GM18505 (cell line): ENCODE measurements at regions not wholly inside any gene's neighbourhood (a gene's known extent, or its start where the extent isn't known, plus 50 kb on each side); places are given as distances from the start of the nearest gene placed in this dataset.

Experiments
- ATAC-seq: cut with Tn5 transposase; IDR thresholded peaks from one replicate; pipeline ENCODE4 v1.9.1; 2021; ENCODE audit not compliant: unreplicated experiment
- POLR2A ChIP-seq: IDR thresholded peaks from 4 replicates; pipeline ENCODE4 v1.6.1; 2011; ENCODE audit warnings: borderline replicate concordance; ENCODE audit not compliant: insufficient read depth, insufficient read length; ENCODE audit errors: extremely low read depth

- no peak for TF ChIP-seq POLR2A
Measured at GRCh38 chr22:48669226-48669625, 1158.4 kb downstream of the BRD1 start.

GRCh38 chr22:48667289-48667688, 1160.4 kb downstream of the BRD1 start:
- no peak for TF ChIP-seq POLR2A
- ATAC-seq, result no peak

More at GRCh38 chr22:48669226-48669625, 1158.4 kb downstream of the BRD1 start:
- no peak for ATAC-seq

GRCh38 chr22:48666620-48667019, 1161.1 kb downstream of the BRD1 start:
- TF ChIP-seq POLR2A, result no peak
- no peak for ATAC-seq

DNA sequence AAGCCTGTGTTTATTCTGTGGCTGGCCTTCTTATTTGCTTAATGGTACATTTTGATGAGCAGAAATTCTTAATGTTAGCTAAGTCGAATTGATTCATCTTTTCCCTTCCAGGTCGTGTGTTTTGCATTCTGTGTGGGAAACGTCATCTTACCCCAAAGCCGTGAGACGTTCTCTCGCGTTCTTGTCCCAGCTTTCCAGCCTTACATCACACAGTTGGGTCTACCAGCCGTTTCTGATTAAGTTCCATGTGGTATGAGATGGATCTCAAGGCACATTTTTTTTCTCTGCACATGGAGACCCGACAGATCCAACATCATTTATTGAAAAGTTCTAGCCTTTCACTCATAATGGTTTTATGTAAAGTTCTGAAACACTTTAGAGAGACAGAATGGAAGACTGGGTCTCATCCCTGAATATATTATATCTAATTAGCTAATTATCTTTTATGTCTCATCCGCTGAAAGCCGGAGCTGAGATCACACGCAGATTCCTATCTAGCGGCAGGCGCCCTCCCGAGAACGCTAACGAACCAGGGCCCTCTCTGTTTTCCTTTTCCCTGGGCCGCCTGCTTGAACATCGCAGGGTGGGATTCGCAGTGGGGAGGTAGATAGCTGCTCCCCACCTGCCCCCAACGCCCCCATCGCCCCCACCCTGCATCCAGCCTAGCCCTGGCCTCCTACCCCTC, 1162.2 kb downstream of the BRD1 start:
- no peak for ATAC-seq
- no peak for TF ChIP-seq POLR2A

GRCh38 chr22:48664586-48664985, 1163.1 kb downstream of the BRD1 start:
- ATAC-seq, result no peak
- no peak for TF ChIP-seq POLR2A

DNA sequence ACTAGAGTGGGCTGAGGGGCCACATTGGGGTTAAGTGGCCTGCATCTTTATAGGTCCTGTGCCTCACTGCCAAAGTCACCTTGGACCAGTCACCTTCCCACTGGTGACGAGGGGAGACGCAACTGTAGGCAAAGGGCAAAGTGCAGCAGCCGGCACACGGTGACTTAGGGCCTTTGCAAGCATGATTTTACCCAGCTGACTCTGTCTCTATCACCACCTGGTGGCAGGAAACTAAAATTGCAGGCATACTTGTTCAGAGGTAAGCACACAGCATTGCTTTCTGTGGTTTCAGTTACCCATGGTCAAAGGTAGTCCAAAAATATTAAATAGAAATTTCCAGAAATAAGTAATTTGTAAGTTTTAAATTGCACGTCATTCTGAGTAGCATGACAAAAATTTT, 1164.4 kb downstream of the BRD1 start:
- no peak for ATAC-seq
- TF ChIP-seq POLR2A, result no peak

DNA sequence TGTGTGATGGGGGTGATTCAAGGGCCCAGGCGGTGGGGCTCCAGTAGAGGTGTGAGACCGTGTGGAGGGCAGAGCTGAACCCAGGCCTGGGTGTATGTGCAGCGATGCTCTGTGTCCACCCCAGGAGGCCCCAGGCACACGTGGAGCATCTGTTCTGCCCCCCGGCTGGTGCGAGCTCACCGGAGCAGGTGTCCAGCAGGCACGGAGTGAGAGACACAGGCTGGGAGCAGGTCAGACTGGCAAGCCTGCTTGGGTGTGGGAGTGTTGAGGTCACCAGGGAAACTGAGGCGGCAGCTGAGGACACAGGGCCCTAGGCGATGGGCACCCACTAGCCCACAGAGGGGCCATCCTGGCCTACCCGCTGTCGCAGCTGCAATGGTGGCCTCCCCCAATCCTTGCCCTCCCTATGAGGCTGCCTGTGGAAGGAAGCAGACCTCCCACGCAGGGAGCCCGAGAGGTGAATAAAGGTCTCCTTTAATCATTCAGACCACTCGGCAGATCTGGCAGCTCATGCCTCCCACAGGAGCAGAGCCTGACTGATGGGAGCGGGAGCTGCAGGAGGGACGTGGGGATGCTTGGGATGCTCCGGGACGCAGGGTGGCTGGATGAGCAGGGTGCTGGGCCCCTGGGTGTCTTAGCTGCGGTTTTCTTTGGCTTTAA, 1165.1 kb downstream of the BRD1 start:
- no peak for ATAC-seq

DNA sequence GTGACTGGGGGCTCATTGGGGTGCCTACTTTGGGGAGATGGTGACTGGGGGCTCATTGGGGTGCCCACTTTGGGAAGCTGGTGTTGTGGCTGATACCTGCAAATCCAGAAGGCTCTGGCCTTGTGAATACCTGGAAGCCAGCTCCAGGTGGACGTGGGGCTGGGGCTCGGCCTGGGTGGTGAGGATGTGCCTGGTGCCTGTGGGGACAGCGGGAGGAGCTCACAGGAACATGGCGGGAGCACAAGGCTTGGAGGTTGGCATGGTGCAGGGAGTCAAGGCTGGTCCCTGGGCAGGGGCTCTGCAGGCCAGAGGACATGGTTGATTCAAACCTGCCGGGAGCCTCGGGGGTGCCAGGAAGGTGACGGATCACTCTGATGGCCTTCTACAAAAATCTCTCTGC, 1165.7 kb downstream of the BRD1 start:
- TF ChIP-seq POLR2A, result no peak
- ATAC-seq, result no peak

More for the DNA sequence above, 1165.1 kb downstream of the BRD1 start:
- TF ChIP-seq POLR2A, result no peak

DNA sequence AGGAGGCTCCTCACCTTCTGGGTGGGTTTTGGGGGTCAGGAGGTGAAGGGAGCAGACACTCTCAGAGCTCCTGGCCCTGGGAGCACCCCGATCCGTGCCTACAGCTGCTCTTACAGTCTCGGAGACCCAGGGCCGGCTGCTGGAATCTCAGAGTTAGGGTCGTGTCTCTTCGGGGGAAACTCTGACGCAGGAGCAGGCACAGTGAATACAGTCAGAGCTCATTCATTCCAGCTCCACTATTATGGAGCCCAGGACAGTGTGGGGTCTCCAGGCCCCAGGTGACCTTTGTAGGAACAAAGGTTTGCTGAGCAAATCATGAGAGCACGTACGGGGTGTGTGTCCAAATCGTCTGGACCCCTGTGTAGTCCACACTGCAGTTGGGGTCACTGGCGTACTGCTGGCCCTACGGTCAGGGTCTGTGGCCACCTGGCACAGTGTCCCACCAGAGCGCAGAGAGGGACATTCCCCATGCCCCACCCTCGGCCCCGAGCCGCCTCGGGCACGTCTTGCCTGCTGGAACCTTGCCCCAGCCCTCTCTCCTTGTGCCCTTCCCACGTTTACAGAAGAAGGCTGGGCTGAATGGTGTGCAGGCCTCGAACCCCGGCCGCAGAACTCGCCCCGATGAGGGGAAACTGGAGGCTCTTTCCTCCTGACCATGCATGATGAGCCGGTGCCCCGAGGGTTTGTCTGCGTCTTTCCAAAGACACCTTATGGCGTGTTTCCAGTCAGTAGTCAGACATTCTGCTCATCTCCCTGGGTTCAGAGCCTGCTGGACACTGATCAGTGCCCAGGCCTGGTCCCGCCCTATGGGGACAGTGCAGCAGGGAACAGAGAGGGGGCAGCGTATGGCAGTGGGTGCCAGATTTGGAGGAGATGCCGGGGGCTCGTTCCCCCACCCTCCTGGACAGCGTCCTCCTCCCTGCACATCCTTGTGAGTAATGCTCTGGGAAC, 1166.6 kb downstream of the BRD1 start:
- TF ChIP-seq POLR2A, result no peak
- ATAC-seq, result no peak

- no peak for ATAC-seq
- no peak for TF ChIP-seq POLR2A
Measured at GRCh38 chr22:48660104-48660789, 1167.4 kb downstream of the BRD1 start.

DNA sequence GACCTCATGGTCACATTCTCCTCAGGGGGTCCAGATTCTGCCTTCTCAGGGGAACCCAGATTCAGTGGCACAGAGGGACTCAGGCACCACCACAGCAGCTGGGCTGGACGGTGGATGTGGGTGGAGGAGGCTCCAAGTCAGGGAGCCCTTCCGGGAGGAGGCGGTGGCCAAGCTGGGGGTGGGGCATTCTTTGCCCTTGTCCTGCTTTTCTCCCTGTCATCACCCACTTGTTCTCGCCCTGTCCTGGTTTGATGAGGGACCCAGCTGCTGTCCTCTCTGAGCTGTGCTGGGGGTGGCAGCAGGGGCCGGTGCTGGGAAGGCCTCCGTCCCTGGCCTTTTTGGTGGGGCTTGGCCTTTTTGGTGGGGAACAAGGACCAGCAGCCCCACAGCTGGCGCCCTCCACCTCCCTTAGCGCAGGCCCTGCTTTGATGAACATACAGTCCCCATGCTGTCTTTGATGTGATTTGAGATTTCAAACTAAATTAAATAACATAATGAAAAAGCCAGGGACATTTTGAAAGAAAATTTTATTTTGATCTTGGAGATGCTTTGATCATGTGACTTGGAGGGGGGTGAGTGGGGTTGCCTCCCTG, 1168.2 kb downstream of the BRD1 start:
- ATAC-seq, result no peak
- TF ChIP-seq POLR2A, result no peak

GRCh38 chr22:48658871-48659270, 1168.8 kb downstream of the BRD1 start:
- no peak for TF ChIP-seq POLR2A

More at GRCh38 chr22:48658871-48659270, 1168.8 kb downstream of the BRD1 start:
- no peak for ATAC-seq
